Stimulated activated effector memory CD8-positive, alpha-beta T cell treated with anti-CD3 and anti-CD28 coated beads, Interleukin-12 subunit alpha, Interleukin-12 subunit beta, amount 100 ng/mL, for 72 hours (primary cell): ENCODE measurements at regions not wholly inside any gene's neighbourhood (a gene's known extent, or its start where the extent isn't known, plus 50 kb on each side); places are given as distances from the start of the nearest gene placed in this dataset.

Experiments
- ATAC-seq: fragments of 150-1000 bp; cut with Tn5 transposase; 2 replicates; pipeline ENCODE4 v1.10.0; 2021
- DNase-seq, 2 donors: peaks; one replicate each; pipeline ENCODE4 v3.0.0; 2021 to 2022; ENCODE audit warnings: low spot score in 2 of 2
- H3K27ac Mint-ChIP-seq: one replicate; pipeline ENCODE4 v1.8.0; 2022; ENCODE audit warnings: mild to moderate bottlenecking, mixed read lengths
- H3K36me3 Mint-ChIP-seq: one replicate; pipeline ENCODE4 v1.8.0; 2022; ENCODE audit warnings: mild to moderate bottlenecking, mixed read lengths
- H3K4me1 Mint-ChIP-seq: one replicate; pipeline ENCODE4 v1.8.0; 2022; ENCODE audit warnings: mixed read lengths
- H3K4me3 Mint-ChIP-seq: one replicate; pipeline ENCODE4 v1.8.0; 2022; ENCODE audit warnings: mild to moderate bottlenecking, mixed read lengths
- H3K9me3 Mint-ChIP-seq: one replicate; pipeline ENCODE4 v1.8.0; 2022; ENCODE audit warnings: mixed read lengths

DNA sequence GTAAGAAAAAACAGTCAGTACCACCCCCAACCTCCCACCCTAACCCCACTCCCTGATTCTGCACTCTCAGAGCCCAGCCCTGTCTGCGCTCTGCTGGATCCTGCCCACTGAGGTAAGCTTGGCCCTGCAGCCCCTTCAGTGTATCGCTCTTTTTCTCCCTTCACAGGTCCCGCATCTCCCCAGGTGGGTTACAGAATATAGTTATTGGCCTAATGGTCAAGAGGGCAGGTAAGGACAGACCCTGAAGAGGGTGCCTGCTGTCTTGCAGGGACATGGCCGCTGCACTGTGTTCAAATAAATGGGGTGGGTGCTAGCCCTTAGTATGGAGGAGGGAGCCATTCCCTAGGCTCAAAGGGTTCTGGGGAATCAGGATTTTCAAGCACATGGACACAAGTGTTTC lies 135.7 kb downstream of the ADSS2 start:
- Mint-ChIP-seq H3K27ac (peak overlapping the region; percentile 86), H3K4me1 (peaks cover 48% of the 10 kb centered on the region), H3K9me3 (peaks cover 2% of the 10 kb centered on the region), H3K36me3 (peaks cover 65% of the 10 kb centered on the region), H3K4me3 (no peak overlapping the region)
- ATAC-seq (no peak), DNase-seq (no peak)

DNA sequence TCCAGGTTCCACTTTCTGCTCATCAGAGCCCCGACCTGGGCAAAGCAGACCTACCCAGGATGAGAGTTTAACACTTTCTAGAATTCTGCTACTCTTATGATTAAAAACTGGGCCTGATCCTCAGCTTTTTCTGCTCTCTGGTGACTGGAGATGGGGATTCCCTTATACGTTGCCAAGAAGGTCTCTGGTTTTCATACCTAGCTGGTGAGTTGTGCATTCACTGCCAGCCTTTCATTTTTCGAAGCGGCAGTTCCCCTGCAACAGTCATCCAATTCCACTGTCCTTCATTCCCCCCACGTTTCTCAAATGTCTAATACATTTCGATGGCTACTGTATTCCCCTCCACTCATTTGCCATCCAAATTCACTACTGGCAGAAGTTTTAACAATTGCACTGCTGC lies 135.3 kb downstream of the ADSS2 start:
- peak overlapping the region; percentile 86 for H3K27ac Mint-ChIP-seq

DNA sequence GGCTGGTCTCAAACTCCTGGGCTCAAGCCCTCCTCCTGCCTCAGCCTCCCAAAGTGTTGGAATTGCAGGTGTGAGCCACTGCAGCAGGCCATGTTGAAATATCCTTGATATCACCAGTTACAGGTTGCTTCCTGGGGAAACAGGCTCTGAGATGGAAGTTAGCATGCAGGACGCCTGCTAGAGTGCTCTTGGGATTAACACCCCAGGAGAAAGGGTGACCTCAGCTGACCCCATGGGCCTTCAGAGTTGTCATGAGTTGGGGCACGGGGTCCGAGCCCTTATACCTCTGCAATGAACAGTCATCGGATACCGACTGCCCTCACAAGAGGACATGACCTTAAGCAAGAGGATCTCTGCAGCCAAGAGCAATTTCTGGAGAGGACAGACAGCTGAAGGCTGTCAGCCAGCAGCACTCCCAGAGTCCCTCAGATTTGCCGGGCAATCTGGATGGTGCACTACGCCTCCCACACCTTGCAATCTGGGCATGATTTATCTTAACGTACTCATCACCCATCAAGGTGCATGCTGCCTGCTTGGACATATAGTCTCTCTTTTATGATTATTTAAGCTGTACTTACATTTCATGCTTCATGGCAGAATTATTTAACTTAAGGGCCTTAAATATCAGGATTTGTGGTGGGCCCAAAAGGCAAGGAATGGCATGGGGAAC lies 134.6 kb downstream of the ADSS2 start:
- ATAC-seq (no peak), DNase-seq (no peak)
- Mint-ChIP-seq H3K36me3 (peaks cover 55% of the 10 kb centered on the region), H3K27ac (peak overlapping the region; percentile 86), H3K4me3 (peak overlapping the region; percentile 44), H3K9me3 (no peaks in the 10 kb centered on the region), H3K4me1 (peaks cover 50% of the 10 kb centered on the region)

More for the DNA sequence above, 135.3 kb downstream of the ADSS2 start:
- Mint-ChIP-seq H3K36me3 (peaks cover 61% of the 10 kb centered on the region), H3K9me3 (no peaks in the 10 kb centered on the region), H3K4me3 (no peak overlapping the region), H3K4me1 (peaks cover 46% of the 10 kb centered on the region)
- ATAC-seq (no peak), DNase-seq (no peak)

DNA sequence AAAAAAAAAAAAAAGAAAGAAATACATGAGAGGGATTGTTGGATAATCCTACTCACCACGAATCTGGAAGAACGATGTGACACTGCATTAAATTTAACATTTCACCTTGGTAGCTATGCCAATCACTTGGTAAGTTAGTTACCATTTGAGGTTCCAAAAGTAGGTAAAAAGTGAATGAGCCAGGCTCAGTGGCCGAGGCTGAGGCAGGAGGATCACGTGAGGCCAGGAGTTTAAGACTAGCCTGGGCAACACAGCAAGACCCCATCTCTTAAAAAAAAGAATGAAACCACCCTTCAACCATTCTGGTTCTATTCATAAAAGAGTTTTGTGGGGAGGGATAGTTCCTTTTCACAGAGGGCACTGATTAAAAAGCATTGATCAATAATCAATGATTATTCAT lies 133.6 kb downstream of the ADSS2 start:
- H3K4me1 Mint-ChIP-seq, result peaks cover 58% of the 10 kb centered on the region
- H3K4me3 Mint-ChIP-seq, result peak overlapping the region; percentile 44
- H3K36me3 Mint-ChIP-seq, result peaks cover 54% of the 10 kb centered on the region
- no peaks in the 10 kb centered on the region for H3K9me3 Mint-ChIP-seq
- ATAC-seq (no peak), DNase-seq (no peak)
- H3K27ac Mint-ChIP-seq, result peak overlapping the region; percentile 78

DNA sequence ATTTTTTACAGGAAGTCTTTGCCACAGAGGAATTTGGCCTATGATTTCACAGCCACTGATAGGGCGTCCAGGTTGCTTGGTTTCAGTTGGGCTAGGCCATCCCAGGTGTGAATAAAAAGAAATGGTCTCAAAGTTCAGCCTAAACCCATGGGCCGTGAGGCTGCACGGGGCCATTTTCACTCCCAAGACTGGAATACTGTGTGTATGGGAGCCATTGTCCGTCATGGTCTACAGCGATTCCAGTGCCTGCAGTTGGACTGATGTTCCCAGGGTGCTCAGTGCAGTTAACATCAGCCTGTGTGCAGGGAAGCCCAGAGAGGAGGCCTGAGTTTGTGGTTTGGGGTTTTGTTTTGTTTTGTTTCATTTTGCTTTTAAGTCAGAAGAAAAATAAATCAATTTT lies 133.2 kb downstream of the ADSS2 start:
- H3K4me3 Mint-ChIP-seq, result peak overlapping the region; percentile 44

DNA sequence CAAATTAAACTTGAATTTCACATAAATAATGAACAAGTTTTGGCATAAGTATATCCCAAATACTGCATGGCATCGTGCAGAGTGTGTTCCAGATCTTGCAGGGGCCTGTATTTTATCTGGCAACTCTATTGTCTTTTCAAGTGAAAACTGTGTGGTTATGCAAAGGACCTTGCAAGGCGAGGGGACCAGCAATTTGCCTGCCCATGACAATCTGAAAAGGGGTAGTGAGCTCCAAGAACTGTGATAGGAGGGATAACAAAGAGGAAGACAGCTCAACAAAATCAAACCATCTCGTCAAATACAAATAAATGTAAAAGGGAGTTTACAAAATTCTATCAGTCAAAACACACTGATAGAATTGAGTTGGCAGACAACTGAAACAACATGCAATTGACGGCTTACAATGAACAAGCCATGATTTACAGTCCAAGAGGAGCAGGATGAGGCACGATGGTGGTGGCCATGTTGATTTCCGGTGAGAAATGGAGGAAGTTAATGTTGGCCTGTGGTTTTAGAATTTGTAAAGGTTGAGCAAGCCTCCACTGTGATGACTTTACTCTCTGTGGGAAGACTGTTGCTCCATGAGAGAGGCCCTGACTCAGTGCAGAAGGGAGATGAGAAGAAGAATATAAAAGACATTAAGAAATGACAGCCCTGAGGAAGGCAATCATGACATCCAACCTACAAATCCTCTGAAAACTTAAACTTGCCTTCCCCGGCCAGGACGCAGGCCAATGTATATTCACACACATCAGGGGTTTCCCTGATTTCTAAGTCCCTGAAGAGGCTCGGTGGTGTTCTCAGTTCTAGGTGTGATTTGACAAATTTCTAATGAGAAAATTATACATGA lies 132.2 kb downstream of the ADSS2 start:
- peak; percentile 95 for ATAC-seq
- peaks cover 66% of the 10 kb centered on the region for H3K4me1 Mint-ChIP-seq
- peaks cover 49% of the 10 kb centered on the region for H3K36me3 Mint-ChIP-seq
- peak; percentile 36 to 83 for DNase-seq
- H3K4me3 Mint-ChIP-seq, result peak overlapping the region; percentile 44
- no peaks in the 10 kb centered on the region for H3K9me3 Mint-ChIP-seq
- H3K27ac Mint-ChIP-seq, result peak overlapping the region; percentile 40

More for the DNA sequence above, 133.2 kb downstream of the ADSS2 start:
- H3K36me3 Mint-ChIP-seq, result peaks cover 53% of the 10 kb centered on the region
- ATAC-seq (no peak), DNase-seq (no peak)
- peaks cover 58% of the 10 kb centered on the region for H3K4me1 Mint-ChIP-seq
- H3K9me3 Mint-ChIP-seq, result no peaks in the 10 kb centered on the region
- peak overlapping the region; percentile 78 for H3K27ac Mint-ChIP-seq

DNA sequence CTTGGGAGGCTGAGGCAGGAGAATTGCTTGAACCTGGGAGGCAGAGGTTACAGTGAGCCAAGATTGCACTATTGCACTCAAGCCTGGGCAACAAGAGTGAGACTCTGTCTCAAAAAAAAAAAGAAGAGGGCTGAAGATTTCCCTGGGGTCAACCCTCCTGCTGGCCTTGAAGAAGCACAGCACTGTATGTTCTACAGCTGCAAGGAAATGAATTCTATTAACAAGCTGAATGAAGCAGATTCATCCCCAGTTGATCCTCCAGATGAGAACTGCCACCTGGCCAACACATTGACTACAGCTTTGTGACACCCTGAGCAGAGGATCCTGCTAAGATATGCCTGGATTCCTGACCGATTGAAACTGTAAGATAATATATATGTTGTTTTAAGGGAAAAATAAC lies 129.5 kb downstream of the ADSS2 start:
- Mint-ChIP-seq H3K27ac (peak overlapping the region; percentile 97), H3K4me1 (peaks cover 69% of the 10 kb centered on the region), H3K9me3 (no peaks in the 10 kb centered on the region), H3K4me3 (peak overlapping the region; percentile 79), H3K36me3 (peaks cover 43% of the 10 kb centered on the region)
- no peak for ATAC-seq
- no peak for DNase-seq

DNA sequence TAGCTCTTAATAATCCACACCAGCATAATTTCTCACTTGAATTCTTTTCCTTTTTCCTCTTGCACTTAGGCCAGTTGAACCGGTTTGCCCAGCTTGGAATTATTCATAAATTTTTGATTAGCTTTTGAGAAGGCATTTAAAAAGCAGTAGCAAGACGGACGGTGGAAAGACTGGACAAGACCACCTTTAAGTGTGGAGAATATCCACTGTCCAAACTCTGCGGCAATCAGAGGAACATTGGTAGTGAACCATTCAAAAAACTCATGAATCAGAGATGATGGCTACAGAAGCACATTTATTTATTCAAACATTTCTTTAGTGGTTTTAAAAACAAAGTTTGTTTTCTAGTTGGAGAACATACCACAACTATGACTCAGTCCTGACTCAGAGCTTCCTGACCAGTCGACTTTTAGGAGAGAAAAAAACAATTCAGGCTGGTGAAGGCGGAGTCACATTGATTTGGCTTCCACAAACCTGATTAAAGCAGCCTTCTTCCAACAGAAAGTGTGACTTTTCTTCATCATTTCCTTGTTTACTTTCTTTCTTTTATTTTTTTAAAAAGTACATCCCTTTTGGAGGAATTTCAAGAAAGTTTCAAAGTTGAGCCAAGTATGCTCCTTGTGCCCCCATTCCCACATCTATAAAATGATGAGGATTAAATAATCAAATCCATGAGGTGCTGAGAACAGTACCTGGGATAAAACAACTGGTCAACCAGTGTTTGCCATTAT lies 128.8 kb downstream of the ADSS2 start:
- ATAC-seq (peak; percentile 60), DNase-seq (no peak)
- H3K4me1 Mint-ChIP-seq, result peaks cover 69% of the 10 kb centered on the region
- peaks cover 36% of the 10 kb centered on the region for H3K36me3 Mint-ChIP-seq
- H3K4me3 Mint-ChIP-seq, result peak overlapping the region; percentile 79
- peak overlapping the region; percentile 97 for H3K27ac Mint-ChIP-seq
- no peaks in the 10 kb centered on the region for H3K9me3 Mint-ChIP-seq

DNA sequence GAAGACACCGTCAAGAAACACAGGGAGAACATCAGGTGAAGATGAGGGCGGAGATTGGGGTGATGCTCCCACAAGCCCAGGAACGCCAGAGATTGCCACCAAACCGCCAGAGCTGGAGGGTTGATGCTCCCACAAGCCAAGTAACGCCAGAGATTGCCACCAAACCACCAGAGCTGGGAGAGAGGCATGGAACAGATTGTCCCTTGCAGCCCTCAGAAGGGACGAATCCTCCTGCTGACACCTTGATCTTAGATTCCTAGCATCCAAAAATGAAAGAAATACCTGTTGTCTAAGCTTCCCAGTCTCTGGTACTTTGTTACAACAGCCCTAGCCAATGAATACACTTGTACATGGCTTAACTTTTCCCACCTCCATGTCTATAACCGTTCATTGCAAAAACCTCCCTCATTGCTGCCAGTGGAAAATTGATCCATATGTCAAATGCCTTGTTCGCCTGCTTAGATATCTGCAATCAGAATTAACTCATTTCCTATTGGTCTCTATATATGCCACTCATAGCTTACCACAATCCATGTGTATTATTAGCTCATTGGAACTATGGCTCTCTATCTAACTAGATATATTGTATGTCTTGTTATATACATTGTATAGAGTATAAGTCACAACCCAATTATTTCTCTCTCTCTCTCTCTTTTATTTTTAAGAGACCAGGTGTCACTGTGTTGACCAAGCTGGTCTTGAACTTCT lies 127.4 kb downstream of the ADSS2 start:
- H3K9me3 Mint-ChIP-seq, result peaks cover 4% of the 10 kb centered on the region

DNA sequence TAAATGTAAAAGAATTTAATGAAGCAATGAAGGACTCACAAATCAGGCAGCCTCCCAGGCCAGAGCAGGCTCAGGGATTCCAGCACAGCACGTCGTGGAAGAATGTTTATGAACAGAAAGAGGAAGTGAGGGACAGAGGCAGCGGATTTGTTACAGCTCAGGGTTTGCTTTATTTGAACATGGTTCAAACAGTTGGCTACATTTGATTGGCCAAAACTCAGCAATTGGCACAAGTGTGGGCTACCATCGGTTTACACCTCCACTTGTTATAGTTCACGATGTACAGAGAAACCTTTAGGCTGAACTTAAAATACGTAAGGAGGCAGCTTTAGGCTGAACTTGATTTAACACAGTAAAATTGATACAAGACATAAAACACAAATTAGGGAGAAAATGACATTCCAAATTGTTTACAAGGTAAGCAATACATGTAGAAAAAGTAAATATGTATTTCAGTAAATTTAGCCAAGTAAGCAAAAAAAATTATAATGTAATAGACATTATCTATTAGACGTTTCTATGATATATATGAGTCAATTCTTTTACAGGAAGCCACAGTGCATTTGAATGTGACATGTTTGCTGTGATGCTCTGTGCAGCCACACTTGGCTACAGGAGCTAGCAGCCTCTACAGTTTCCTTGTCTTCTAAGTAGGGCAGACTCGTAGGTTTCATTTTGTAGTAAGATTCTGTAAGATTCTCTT lies 126.5 kb downstream of the ADSS2 start:
- peak in 1 of 2 donors; percentile 56 for DNase-seq
- ATAC-seq, result peak; percentile 90
- Mint-ChIP-seq H3K4me3 (peak overlapping the region; percentile 79), H3K36me3 (peaks cover 20% of the 10 kb centered on the region), H3K4me1 (peaks cover 48% of the 10 kb centered on the region), H3K27ac (peak overlapping the region; percentile 97), H3K9me3 (peaks cover 4% of the 10 kb centered on the region)

More for the DNA sequence above, 127.4 kb downstream of the ADSS2 start:
- Mint-ChIP-seq H3K4me1 (peaks cover 56% of the 10 kb centered on the region), H3K4me3 (peak overlapping the region; percentile 79), H3K27ac (peak overlapping the region; percentile 97), H3K36me3 (peaks cover 26% of the 10 kb centered on the region)
- DNase-seq, result no peak
- ATAC-seq, result no peak

DNA sequence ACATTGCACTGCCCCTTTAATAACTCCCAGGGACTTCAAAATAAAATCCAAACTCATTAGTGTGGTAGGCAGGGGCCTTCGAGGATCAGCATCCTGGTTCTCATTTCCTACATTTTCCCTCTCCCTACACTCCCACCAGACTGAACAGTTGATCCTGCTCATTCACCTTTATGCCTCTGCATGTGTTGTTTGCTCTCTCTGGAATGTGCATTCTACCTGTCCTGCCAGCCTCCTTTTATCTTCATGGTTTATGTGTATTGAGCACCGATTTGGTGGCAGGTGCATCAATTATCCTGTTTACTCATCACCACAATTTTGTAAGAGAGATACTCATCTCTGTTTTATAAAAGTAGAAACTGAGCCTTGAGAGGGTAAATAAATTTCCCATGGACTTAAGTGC lies 125.0 kb downstream of the ADSS2 start:
- H3K27ac Mint-ChIP-seq, result peak overlapping the region; percentile 97
- H3K4me3 Mint-ChIP-seq, result peak overlapping the region; percentile 79
- H3K9me3 Mint-ChIP-seq, result peaks cover 4% of the 10 kb centered on the region
- ATAC-seq (no peak), DNase-seq (no peak)
- H3K4me1 Mint-ChIP-seq, result peaks cover 43% of the 10 kb centered on the region
- H3K36me3 Mint-ChIP-seq, result peaks cover 20% of the 10 kb centered on the region

DNA sequence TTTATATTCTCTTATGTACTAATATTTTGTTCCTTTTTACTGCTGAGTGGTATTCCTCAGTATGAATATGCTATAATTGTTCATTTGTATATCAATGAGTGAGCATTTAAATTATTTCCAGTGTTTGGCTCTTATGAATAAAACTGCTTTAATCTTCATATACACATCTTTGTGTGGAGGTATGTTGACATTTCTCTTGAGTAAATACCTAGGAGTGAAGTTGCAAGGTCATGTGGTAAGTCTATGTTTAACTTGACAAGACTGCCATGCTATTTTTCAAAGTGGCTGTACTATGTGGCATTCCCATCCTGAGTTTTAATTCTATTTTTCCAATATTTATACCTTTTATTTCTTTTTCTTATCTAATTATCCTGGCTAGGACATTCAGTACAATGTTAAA lies 124.2 kb downstream of the ADSS2 start:
- peak overlapping the region; percentile 97 for H3K27ac Mint-ChIP-seq
- ATAC-seq (no peak), DNase-seq (no peak)
- peaks cover 19% of the 10 kb centered on the region for H3K36me3 Mint-ChIP-seq
- H3K9me3 Mint-ChIP-seq, result peaks cover 4% of the 10 kb centered on the region
- no peak overlapping the region for H3K4me3 Mint-ChIP-seq
- H3K4me1 Mint-ChIP-seq, result peaks cover 42% of the 10 kb centered on the region

DNA sequence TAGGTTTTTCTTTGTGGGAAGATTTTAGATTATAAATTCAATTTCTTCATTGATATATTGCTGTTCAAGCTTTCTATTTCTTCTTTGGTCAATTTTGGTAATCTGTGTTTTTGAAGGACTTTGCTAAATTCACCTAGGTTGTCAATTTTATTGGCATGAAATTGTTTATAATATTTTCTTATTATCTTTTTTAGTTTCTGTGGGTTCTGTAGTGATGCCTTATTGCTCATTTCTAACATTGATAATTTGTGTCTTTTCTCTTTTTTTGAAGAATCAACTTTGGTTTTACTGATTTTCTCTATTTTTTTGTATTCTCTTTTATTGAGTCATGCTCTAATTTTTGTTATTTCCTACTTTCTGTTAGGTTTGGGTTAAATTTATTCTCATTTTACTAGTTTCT lies 123.2 kb downstream of the ADSS2 start:
- Mint-ChIP-seq H3K4me3 (no peak overlapping the region), H3K9me3 (peaks cover 4% of the 10 kb centered on the region), H3K4me1 (peaks cover 41% of the 10 kb centered on the region), H3K27ac (no peak overlapping the region), H3K36me3 (peaks cover 11% of the 10 kb centered on the region)
- ATAC-seq, result no peak
- DNase-seq, result no peak

DNA sequence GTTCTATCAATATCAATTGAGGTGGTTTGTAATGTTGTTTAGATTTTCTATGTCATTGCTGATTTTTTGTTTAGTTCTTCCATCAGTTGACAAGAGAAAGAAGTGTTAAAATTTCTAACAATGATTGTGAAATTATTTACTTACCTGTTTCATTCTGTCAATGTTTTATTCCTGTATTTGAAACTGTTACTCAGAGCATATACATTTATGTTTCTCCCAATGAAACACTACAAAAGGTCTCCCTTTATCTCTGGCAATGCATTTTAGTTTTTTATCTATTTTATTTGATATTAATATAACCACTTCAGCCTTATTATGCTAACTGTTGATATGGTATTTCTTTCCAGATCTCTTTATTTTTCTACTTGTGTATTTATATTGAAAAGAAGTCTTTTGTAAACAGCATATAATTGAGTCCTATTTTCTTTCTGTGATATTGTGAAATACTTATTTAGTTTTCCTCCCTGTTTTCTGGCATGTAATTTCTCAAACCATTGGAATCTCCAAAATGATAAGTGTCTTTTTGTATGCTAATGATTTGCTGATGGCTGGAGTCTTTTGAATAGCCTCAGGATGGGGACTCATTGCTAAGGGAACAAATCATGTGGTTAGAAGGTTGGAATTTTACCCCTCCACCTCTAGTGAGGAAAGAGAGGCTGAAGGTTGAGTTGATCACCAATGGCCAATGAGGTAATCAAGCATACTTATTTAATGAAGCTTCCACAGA lies 122.0 kb downstream of the ADSS2 start:
- H3K9me3 Mint-ChIP-seq, result peaks cover 4% of the 10 kb centered on the region

More for the DNA sequence above, 122.0 kb downstream of the ADSS2 start:
- H3K4me1 Mint-ChIP-seq, result peaks cover 29% of the 10 kb centered on the region
- ATAC-seq, result no peak
- no peak overlapping the region for H3K27ac Mint-ChIP-seq
- no peak overlapping the region for H3K4me3 Mint-ChIP-seq
- DNase-seq, result no peak
- peaks cover 9% of the 10 kb centered on the region for H3K36me3 Mint-ChIP-seq
